Fibroblast of lung (primary cell): ENCODE measurements at regions not wholly inside any gene's neighbourhood (a gene's known extent, or its start where the extent isn't known, plus 50 kb on each side); places are given as distances from the start of the nearest gene placed in this dataset.

Experiments
- DNase-seq, 2 donors: peaks; one replicate each; pipeline versions ENCODE4 v3.0.0 to v3.0.0-alpha.2; 2010; ENCODE audit warnings: low read depth in 2 of 2
- H2AFZ ChIP-seq: 2 replicates; pipeline ENCODE4 v1.5.1; 2012; ENCODE audit warnings: low read length, control low read depth, inconsistent platforms
- H3K27ac ChIP-seq: 2 replicates; pipeline ENCODE4 v1.5.1; 2011; ENCODE audit warnings: low read length, control low read depth; ENCODE audit not compliant: insufficient read depth
- H3K27me3 ChIP-seq: 2 replicates; pipeline ENCODE4 v1.5.1; 2011; ENCODE audit warnings: mild to moderate bottlenecking, low read length; ENCODE audit not compliant: control insufficient read depth, insufficient read depth
- H3K36me3 ChIP-seq: 2 replicates; pipeline ENCODE4 v1.5.1; 2011; ENCODE audit warnings: low read length; ENCODE audit not compliant: control insufficient read depth, insufficient read depth
- H3K4me1 ChIP-seq: 2 replicates; pipeline ENCODE4 v1.5.1; 2011; ENCODE audit warnings: low read length; ENCODE audit not compliant: control insufficient read depth, insufficient read depth; ENCODE audit errors: extremely low read depth
- H3K4me2 ChIP-seq: 2 replicates; pipeline ENCODE4 v1.5.1; 2011; ENCODE audit warnings: low read length, control low read depth; ENCODE audit not compliant: insufficient read depth; ENCODE audit errors: extremely low read depth
- H3K4me3 ChIP-seq, 4 experiments: fragments of 200-600 bp in 1 of 4; sonication (generic) in 1 of 4; replicated peaks in 1 of 4; 2 replicates each; pipeline ENCODE4 v1.5.1; 2011 to 2016; ENCODE audit warnings: low read length in 4 of 4, low read depth in 3 of 4, mild to moderate bottlenecking in 3 of 4, control low read depth in 2 of 4, inconsistent platforms in 1 of 4, mixed read lengths in 1 of 4; ENCODE audit not compliant: insufficient read depth in 1 of 4; ENCODE audit errors: control extremely low read depth in 1 of 4
- H3K79me2 ChIP-seq: 2 replicates; pipeline ENCODE4 v1.5.1; 2012; ENCODE audit warnings: mild to moderate bottlenecking, low read length, inconsistent platforms; ENCODE audit not compliant: control insufficient read depth, insufficient read depth
- H3K9ac ChIP-seq: 2 replicates; pipeline ENCODE4 v1.5.1; 2011; ENCODE audit warnings: mild to moderate bottlenecking, low read length, control low read depth; ENCODE audit not compliant: insufficient read depth
- H3K9me3 ChIP-seq: 2 replicates; pipeline ENCODE4 v1.5.1; 2012; ENCODE audit warnings: low read depth, low read length; ENCODE audit not compliant: control insufficient read depth, insufficient read depth
- H4K20me1 ChIP-seq: 2 replicates; pipeline ENCODE4 v1.5.1; 2011; ENCODE audit warnings: low read length; ENCODE audit not compliant: control insufficient read depth, insufficient read depth; ENCODE audit errors: extremely low read depth
- EZH2 ChIP-seq: IDR thresholded peaks from 2 replicates; pipeline ENCODE4 v1.5.1; 2012; ENCODE audit warnings: low read length, control low read depth, mild to moderate bottlenecking; ENCODE audit errors: missing control alignments
- TF ChIP-seq, protein P1 (sequence below), 2 donors: IDR thresholded peaks in 1 of 2; conservative IDR thresholded peaks in 1 of 2; 1 replicate in 1 of 2; 2 replicates in 1 of 2; pipeline ENCODE4 v1.5.1; 2011 to 2012; ENCODE audit warnings: low read length in 2 of 2, control low read depth in 1 of 2, inconsistent platforms in 1 of 2, low read depth in 1 of 2, mild to moderate bottlenecking in 1 of 2

GRCh38 chr5:84779186-84779585 is 394.5 kb upstream of the EDIL3 start:
- TF ChIP-seq, protein P1, sequence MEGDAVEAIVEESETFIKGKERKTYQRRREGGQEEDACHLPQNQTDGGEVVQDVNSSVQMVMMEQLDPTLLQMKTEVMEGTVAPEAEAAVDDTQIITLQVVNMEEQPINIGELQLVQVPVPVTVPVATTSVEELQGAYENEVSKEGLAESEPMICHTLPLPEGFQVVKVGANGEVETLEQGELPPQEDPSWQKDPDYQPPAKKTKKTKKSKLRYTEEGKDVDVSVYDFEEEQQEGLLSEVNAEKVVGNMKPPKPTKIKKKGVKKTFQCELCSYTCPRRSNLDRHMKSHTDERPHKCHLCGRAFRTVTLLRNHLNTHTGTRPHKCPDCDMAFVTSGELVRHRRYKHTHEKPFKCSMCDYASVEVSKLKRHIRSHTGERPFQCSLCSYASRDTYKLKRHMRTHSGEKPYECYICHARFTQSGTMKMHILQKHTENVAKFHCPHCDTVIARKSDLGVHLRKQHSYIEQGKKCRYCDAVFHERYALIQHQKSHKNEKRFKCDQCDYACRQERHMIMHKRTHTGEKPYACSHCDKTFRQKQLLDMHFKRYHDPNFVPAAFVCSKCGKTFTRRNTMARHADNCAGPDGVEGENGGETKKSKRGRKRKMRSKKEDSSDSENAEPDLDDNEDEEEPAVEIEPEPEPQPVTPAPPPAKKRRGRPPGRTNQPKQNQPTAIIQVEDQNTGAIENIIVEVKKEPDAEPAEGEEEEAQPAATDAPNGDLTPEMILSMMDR (conservative IDR thresholded peaks at IDR 0.05 in 1 of 2, IDR thresholded peaks at IDR 0.05 in 1 of 2; ENCODE audit: low read depth in 1 of 2, low read length in 2 of 2), result no peak
- TF ChIP-seq EZH2, result no peak
- no peaks in the 10 kb centered on the region for H3K36me3 ChIP-seq
- H3K79me2 ChIP-seq, result no peaks in the 10 kb centered on the region

GRCh38 chr5:84764227-84764626 is 379.5 kb upstream of the EDIL3 start:
- Histone ChIP-seq H3K9ac (no peak overlapping the region), H2AFZ (no peak overlapping the region), H3K27ac (no peak overlapping the region), H3K4me1 (no peaks in the 10 kb centered on the region), H3K4me2 (no peak overlapping the region), H3K36me3 (no peaks in the 10 kb centered on the region), H3K9me3 (no peaks in the 10 kb centered on the region), H3K27me3 (no peaks in the 10 kb centered on the region), H4K20me1 (no peaks in the 10 kb centered on the region), H3K79me2 (no peaks in the 10 kb centered on the region), H3K4me3 (no peak overlapping the region)
- DNase-seq, result no peak
- TF ChIP-seq, protein P1 (conservative IDR thresholded peaks at IDR 0.05 in 1 of 2, IDR thresholded peaks at IDR 0.05 in 1 of 2; ENCODE audit: low read depth in 1 of 2, low read length in 2 of 2), result no peak
- no peak for TF ChIP-seq EZH2

More at GRCh38 chr5:84779186-84779585, 394.5 kb upstream of the EDIL3 start:
- H3K9me3 ChIP-seq, result no peaks in the 10 kb centered on the region
- no peak overlapping the region for H3K27ac ChIP-seq
- H3K4me2 ChIP-seq, result no peak overlapping the region
- H3K9ac ChIP-seq, result no peak overlapping the region
- peak in 1 of 2 donors; percentile 57 for DNase-seq
- no peak overlapping the region for H3K4me3 ChIP-seq
- H2AFZ ChIP-seq, result no peak overlapping the region
- no peaks in the 10 kb centered on the region for H3K4me1 ChIP-seq
- H3K27me3 ChIP-seq, result no peaks in the 10 kb centered on the region
- no peaks in the 10 kb centered on the region for H4K20me1 ChIP-seq

- Histone ChIP-seq H4K20me1 (no peaks in the 10 kb centered on the region), H3K27ac (no peak overlapping the region), H3K4me3 (no peak overlapping the region), H2AFZ (no peak overlapping the region), H3K36me3 (no peaks in the 10 kb centered on the region), H3K9me3 (no peaks in the 10 kb centered on the region), H3K9ac (no peak overlapping the region), H3K4me2 (no peak overlapping the region), H3K4me1 (no peaks in the 10 kb centered on the region), H3K27me3 (no peaks in the 10 kb centered on the region), H3K79me2 (no peaks in the 10 kb centered on the region)
- no peak for DNase-seq
- no peak for TF ChIP-seq EZH2
- TF ChIP-seq, protein P1 (conservative IDR thresholded peaks at IDR 0.05 in 1 of 2, IDR thresholded peaks at IDR 0.05 in 1 of 2; ENCODE audit: low read depth in 1 of 2, low read length in 2 of 2), result no peak
Observed at GRCh38 chr5:84758008-84758407, 373.3 kb upstream of the EDIL3 start.
